Subcutaneous abdominal adipose tissue (tissue), 5 donors: ENCODE measurements at regions not wholly inside any gene's neighbourhood (a gene's known extent, or its start where the extent isn't known, plus 50 kb on each side); places are given as distances from the start of the nearest gene placed in this dataset.
"Not testable (repeated sequence)": the region's sequence is repeated elsewhere in the genome, so short reads cannot be mapped to it uniquely, and the experiment has no call there.

Experiments
- H3K27ac ChIP-seq: one replicate; pipeline ENCODE4 v1.7.0; 2013; ENCODE audit warnings: low read depth, mild to moderate bottlenecking, inconsistent platforms, low read length, moderate library complexity
- H3K27me3 ChIP-seq, 5 donors: one replicate each; pipeline ENCODE4 v1.7.0; 2013; ENCODE audit warnings: low read length in 5 of 5, inconsistent platforms in 1 of 5; ENCODE audit not compliant: control insufficient read depth in 5 of 5, insufficient read depth in 4 of 5
- H3K36me3 ChIP-seq, 5 donors: one replicate each; pipeline ENCODE4 v1.7.0; 2013; ENCODE audit warnings: low read length in 5 of 5; ENCODE audit not compliant: control insufficient read depth in 5 of 5, insufficient read depth in 5 of 5
- H3K4me1 ChIP-seq, 5 donors: one replicate each; pipeline ENCODE4 v1.7.0; 2013; ENCODE audit warnings: low read length in 5 of 5, mild to moderate bottlenecking in 3 of 5, moderate library complexity in 1 of 5; ENCODE audit not compliant: control insufficient read depth in 5 of 5, insufficient read depth in 5 of 5
- H3K4me3 ChIP-seq, 5 donors: one replicate each; pipeline ENCODE4 v1.7.0; 2013; ENCODE audit warnings: low read length in 5 of 5, low read depth in 1 of 5
- H3K9ac ChIP-seq, 5 donors: one replicate each; pipeline ENCODE4 v1.7.0; 2013; ENCODE audit warnings: low read length in 5 of 5, mild to moderate bottlenecking in 4 of 5, moderate library complexity in 3 of 5
- H3K9me3 ChIP-seq, 5 donors: one replicate each; pipeline ENCODE4 v1.7.0; 2013; ENCODE audit warnings: low read length in 5 of 5; ENCODE audit not compliant: control insufficient read depth in 5 of 5
- donor health status: healthy.
- donor health status: healthy.
- donor health status: healthy.
- donor health status: healthy.
- donor health status: healthy.

DNA sequence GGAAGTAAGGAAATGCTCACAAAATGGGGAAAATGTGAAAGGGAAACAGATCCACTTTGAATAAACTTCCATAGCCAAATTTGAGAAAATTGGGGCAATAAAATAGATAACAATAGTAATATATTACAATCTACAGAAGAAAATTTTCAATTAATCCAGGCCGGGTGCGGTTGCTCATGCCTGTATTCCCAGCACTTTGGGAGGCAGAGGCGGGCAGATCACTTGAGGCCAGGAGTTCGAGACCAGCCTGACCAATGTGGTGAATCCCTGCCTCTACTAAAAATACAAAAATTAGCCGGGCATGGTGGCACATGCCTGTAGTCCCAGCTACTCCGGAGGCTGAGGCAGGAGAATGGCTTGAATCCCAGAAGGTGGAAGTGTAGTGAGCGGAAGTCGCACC is 1687.1 kb upstream of the TPTE start:
- H3K9ac ChIP-seq, H3K4me3 ChIP-seq, H3K9me3 ChIP-seq, H3K27ac ChIP-seq, H3K4me1 ChIP-seq, H3K36me3 ChIP-seq, H3K27me3 ChIP-seq: not testable (repeated sequence)
